GM18909 (cell line): ENCODE measurements at regions not wholly inside any gene's neighbourhood (a gene's known extent, or its start where the extent isn't known, plus 50 kb on each side); places are given as distances from the start of the nearest gene placed in this dataset.

Experiments
- ATAC-seq: cut with Tn5 transposase; IDR thresholded peaks from one replicate; pipeline ENCODE4 v1.9.1; 2021; ENCODE audit warnings: mild to moderate bottlenecking; ENCODE audit not compliant: unreplicated experiment, poor library complexity

DNA sequence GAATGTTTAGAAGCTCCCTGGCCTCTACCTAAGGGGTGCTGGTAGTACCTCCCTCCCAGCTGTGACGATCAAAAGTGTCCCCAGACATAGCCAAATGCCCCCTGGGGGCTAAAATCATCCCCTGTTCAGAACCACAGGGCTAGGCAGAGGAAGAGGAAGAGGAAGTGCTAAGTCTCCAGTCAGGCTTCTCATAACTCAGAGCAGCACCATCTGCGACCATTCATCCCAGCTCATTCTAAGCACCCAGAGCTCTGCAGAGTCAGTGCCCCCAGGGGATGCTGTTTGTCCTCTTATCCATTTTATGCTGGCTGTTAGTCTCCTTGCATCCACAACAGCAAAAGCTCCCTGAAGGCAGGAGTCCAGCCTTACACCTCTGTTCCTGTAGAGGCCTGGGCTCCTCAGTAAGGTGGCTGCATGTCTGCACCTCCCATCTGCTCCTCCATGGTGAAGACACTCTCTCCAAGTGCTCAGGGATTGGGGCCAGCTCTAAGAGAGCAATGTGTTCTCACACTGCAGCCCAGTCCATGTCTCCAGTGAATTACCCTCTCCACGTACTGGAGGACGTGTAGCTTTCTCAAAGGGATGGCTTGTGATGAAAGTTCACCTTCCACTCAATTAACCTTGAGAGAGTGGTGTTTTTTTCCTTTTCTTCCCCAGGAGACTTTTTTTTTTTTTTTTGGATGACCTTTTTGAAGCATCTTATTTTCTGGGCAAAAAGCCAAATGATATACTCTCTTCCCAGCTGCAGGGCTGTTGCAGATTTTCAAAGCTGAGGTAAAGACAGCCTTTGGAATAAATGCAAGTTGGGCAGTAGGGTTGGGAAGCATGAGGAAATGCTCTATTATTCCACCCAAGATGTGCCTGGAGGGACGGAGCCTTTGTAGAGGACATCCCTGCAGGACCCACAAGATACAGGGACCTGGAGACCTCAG is 158.9 kb upstream of the SLC14A2 start:
- no peak for ATAC-seq

- ATAC-seq, result no peak
Observed at GRCh38 chr18:45458033-45458432, 157.2 kb upstream of the SLC14A2 start.

- no peak for ATAC-seq
Observed at GRCh38 chr18:45462179-45462578, 153.1 kb upstream of the SLC14A2 start.

GRCh38 chr18:45463451-45463850 is 151.8 kb upstream of the SLC14A2 start:
- ATAC-seq, result no peak

- ATAC-seq, result no peak
Observed at GRCh38 chr18:45464619-45465018, 150.7 kb upstream of the SLC14A2 start.

GRCh38 chr18:45467293-45467692 is 148.0 kb upstream of the SLC14A2 start:
- no peak for ATAC-seq

- ATAC-seq, result no peak
Observed at GRCh38 chr18:45467945-45468344, 147.3 kb upstream of the SLC14A2 start.

- ATAC-seq, result no peak
Observed at GRCh38 chr18:45478889-45479288, 136.4 kb upstream of the SLC14A2 start.

DNA sequence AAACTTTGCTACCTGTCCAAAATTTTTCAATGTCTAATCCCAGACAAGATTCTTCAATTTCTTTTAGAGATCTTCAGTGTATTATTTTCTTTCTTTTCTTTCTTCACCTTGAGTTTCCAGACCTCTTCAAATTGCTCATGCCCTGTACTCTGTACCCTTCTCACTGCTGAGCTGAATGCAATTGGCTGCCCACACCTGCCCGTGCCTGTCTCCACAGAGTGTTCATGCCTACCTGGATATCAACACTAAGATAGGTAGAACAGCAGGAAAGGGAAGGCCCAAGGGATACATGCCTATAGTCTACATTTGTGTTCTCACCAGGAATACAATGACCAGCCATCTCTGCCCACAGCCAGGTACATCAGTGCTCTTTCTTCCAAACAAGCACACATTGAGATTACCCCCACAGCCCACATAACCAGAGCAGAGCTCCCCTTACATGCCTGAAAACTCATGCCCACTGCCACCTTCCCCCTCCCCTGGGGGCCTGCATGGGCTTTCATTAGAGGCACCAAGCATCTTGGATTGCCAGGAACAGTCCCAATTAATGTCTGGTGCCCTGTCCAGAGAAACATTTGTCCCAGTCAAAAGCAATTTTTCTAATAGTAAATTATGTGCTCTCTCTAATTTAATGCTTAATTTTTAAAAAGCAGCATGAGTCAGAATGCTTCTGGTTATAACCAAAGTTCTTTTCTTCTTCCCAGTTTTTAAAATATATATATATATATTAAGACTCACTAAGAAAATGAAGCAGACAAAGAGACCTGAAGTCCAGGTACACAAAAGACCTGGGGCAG is 134.9 kb upstream of the SLC14A2 start:
- ATAC-seq, result no peak

DNA sequence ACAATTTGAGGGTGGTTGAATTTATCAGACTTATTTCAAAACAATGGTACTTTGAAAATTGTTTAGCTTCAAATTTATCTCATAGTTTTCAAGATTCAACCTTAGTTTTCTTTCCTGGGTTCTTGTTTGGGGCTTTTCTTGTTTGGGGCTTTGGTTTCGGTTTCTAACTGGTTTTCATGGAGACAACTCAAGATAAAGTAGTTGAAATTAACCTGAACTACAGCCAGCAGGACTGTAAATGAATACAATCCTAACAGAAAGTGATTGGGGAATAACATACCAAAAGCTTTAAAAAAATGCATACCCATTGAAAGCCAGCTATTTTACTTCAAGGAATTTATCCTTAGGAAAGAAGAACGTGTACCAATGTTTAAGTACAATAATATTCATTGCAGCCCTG is 133.5 kb upstream of the SLC14A2 start:
- no peak for ATAC-seq

- ATAC-seq, result no peak
Observed at GRCh38 chr18:45482286-45482685, 133.0 kb upstream of the SLC14A2 start.

GRCh38 chr18:45487581-45487980 is 127.7 kb upstream of the SLC14A2 start:
- no peak for ATAC-seq

- no peak for ATAC-seq
Observed at GRCh38 chr18:45488645-45489044, 126.6 kb upstream of the SLC14A2 start.

DNA sequence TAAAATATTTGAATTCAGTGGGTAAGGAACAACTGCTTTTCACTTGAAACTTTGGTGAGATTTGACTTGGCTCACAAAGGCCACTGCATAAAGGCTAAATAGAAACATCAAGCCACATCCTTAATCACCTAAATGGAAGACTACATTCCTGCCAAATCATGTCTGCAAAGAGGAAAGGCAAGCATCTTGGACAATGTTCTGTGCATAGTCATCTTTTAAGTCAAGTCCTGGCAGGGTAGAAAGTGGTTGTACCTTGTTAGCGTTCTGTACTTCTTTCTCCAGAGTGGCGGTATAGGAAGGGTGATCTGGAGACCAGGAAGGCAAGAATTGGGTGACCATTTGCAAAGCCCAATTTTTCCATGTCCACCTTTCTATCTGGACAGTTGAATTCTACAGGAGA is 121.4 kb upstream of the SLC14A2 start:
- no peak for ATAC-seq

DNA sequence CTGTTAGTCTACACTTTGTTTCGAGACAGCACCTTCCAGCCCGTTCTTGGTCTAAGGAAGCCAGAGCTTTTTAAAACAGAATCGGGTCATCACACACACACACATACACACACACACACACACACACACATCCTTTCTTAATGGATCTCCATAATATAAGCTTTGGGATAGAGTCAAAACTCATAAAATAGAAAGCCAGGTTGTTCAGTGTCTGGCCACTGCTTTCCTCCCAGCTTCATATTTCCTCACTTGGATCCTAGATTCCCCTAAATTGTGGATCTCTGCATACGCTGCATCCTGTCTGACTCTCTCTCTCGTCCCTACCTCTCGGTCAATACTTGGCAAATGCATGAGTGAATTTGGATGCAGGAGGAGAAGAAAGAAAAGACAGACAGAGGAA is 120.5 kb upstream of the SLC14A2 start:
- no peak for ATAC-seq

DNA sequence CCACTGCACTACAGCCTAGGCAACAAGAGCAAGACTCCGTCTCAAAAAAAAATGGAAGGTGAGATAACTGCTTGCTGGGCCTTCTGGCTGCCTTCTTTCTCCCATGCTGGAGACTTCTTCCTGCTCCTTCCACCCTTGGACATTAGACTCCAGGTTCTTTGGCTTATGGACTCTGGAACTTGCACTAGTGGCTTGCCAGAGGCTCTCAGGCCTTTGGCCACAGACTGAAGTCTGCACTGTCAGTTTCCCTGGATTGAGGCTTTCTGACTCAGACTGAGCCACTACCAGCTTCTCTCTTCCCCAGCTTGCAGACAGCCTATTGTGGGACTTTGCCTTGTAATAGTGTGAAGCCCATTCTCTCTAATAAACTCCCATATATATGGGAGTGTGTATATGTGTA is 118.5 kb upstream of the SLC14A2 start:
- ATAC-seq, result no peak

DNA sequence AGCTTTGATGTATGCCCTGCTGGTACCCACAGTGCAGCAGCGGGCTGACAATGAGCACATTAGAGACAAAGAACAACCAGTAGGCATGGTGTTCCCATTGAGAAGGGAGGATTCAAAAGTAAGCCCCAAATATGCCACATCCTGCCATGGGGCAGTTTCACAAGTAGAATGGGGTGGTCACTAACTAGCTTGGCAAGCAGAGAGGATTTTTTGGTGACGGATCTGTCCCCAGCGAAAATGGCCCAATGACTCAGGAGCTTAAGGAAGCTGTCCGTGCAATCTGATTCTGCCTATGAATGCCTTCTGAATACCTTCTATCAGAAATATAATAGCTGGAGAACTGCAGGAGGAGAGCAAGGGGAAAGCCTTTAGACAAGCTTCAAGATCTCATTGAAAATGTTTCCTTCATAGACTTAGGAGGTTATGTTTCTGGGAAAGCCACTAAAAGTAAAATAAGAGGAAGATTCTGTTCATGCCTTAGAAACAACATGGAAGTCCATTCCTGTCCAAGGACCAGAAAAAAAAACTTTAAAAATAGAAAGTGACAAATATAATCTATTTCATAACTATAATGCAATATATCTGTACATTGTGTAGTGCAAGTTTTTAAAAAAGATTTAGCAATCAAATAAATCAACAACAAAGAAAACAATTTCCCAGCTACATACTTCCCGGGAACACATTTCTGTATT is 117.5 kb upstream of the SLC14A2 start:
- no peak for ATAC-seq

DNA sequence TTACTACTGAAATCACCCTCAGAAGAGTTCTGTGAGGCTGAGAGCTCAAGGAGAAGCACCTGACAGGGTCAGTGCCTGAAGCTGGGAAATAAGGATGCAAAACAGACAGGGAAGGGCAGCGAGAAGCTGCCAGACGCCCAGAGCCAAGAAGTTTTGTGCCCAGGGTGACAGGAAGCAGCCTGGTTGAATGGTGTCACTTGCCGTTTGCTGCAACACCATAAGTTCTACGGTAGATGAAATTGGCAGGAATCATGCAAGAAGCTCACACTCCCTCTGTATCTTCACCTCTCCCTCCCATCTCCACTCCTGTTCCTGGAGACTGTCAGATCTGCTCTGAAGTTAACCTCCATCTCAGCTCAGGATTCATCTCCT is 117.0 kb upstream of the SLC14A2 start:
- no peak for ATAC-seq

- no peak for ATAC-seq
Observed at GRCh38 chr18:45503990-45504389, 111.3 kb upstream of the SLC14A2 start.

GRCh38 chr18:45505497-45506206 is 109.6 kb upstream of the SLC14A2 start:
- no peak for ATAC-seq
